ENCODE measurements at regions not wholly inside any gene's neighbourhood (a gene's known extent, or its start where the extent isn't known, plus 50 kb on each side); places are given as distances from the start of the nearest gene placed in this dataset.

- no peak for TF ChIP-seq CTCF (IDR thresholded peaks at IDR 0.05)
- no peak for TF ChIP-seq POLR2A (IDR thresholded peaks at IDR 0.05)
- no peak for TF ChIP-seq POLR2AphosphoS5 (IDR thresholded peaks at IDR 0.05)
Measured at GRCh38 chr7:17242504-17242903, 55.9 kb upstream of the AHR start.

Measured in breast epithelium (tissue), 3 donors.